Neural progenitor cell (in vitro differentiated cells): ENCODE measurements at regions not wholly inside any gene's neighbourhood (a gene's known extent, or its start where the extent isn't known, plus 50 kb on each side); places are given as distances from the start of the nearest gene placed in this dataset.

Experiments used
- CTCF ChIP-seq: fragments of 200-600 bp; sonication (generic); IDR thresholded peaks from 2 replicates; pipeline ENCODE4 v1.5.1; 2017; ENCODE audit warnings: antibody characterized with exemption, mild to moderate bottlenecking
- EZH2 ChIP-seq: fragments of 200-600 bp; sonication (generic); IDR thresholded peaks from 2 replicates; pipeline ENCODE4 v1.6.1; 2017; ENCODE audit warnings: antibody characterized with exemption, mild to moderate bottlenecking, moderate library complexity

- TF ChIP-seq CTCF (no peak), EZH2 (no peak)
Measured at GRCh38 chr4:123889507-123889906, 492.9 kb downstream of the SPRY1 start.
